ENCODE measurements at regions not wholly inside any gene's neighbourhood (a gene's known extent, or its start where the extent isn't known, plus 50 kb on each side); places are given as distances from the start of the nearest gene placed in this dataset.
"Not testable (repeated sequence)": the region's sequence is repeated elsewhere in the genome, so short reads cannot be mapped to it uniquely, and the experiment has no call there.

DNA sequence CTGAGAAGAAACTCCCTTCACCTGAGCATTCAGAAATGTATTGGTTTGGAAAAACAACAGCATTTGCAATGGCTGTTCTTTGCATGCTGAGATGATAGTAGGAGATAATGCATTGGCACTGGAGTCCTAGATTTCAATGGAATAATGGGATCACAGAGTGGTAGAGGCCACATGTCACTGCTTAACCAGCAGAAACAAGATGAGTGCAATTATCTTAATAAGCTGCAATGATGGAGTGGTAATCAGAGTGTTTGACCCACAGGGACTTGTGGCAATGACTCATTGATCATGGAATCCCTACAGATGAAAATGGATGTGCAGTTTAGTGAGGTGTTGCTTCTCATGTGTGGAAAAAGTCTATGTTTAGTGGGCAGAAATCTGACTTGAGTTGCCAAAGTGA, 218.8 kb upstream of the ZEB2 start:
- DNase-seq, result no peak
- Histone ChIP-seq H3K4me1 (no peaks in the 10 kb centered on the region), H3K4me3 (no peak overlapping the region), H3K9me3 (peaks cover 0 to 2% (median 0%) of the 10 kb centered on the region in 4 donors), H3K27me3 (no peaks in the 10 kb centered on the region), H3K27ac (no peak overlapping the region), H3K36me3 (no peaks in the 10 kb centered on the region)
- TF ChIP-seq POLR2A (IDR thresholded peaks at IDR 0.05), result no peak
- TF ChIP-seq, protein P1, sequence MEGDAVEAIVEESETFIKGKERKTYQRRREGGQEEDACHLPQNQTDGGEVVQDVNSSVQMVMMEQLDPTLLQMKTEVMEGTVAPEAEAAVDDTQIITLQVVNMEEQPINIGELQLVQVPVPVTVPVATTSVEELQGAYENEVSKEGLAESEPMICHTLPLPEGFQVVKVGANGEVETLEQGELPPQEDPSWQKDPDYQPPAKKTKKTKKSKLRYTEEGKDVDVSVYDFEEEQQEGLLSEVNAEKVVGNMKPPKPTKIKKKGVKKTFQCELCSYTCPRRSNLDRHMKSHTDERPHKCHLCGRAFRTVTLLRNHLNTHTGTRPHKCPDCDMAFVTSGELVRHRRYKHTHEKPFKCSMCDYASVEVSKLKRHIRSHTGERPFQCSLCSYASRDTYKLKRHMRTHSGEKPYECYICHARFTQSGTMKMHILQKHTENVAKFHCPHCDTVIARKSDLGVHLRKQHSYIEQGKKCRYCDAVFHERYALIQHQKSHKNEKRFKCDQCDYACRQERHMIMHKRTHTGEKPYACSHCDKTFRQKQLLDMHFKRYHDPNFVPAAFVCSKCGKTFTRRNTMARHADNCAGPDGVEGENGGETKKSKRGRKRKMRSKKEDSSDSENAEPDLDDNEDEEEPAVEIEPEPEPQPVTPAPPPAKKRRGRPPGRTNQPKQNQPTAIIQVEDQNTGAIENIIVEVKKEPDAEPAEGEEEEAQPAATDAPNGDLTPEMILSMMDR (IDR thresholded peaks at IDR 0.05), result no peak
- no peak for TF ChIP-seq POLR2AphosphoS5 (IDR thresholded peaks at IDR 0.05)
- no peak for TF ChIP-seq EP300 (IDR thresholded peaks at IDR 0.05)
- intact Hi-C loops (cut with DNase I), result no loop called here

DNA sequence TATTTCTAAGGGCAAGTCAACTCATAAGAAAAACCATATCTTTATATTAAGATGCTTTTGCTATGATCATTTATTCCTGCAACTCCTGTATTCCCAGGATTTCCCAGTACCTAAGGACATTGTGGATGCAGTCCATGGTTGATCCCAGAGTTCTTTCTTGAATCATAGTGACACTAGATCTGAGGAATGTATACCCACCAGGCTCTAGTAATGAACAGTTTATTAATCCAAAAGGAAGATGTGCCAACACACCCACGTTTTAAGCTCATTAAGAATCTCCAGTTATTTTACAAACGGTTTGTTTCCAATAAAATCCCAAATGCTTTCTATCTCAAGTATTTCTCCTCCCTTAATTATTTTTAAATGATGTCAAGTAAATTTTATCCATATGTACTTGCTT, 210.8 kb upstream of the ZEB2 start:
- intact Hi-C loops (cut with DNase I), result no loop called here
- TF ChIP-seq EP300 (IDR thresholded peaks at IDR 0.05), result no peak
- TF ChIP-seq, protein P1 (IDR thresholded peaks at IDR 0.05), result no peak
- no peak for TF ChIP-seq POLR2A (IDR thresholded peaks at IDR 0.05)
- TF ChIP-seq POLR2AphosphoS5 (IDR thresholded peaks at IDR 0.05), result no peak
- WGBS, 2 donors, result 38 to 70% methylated on average over 2 of the region's 2 CpGs
- no peak for DNase-seq
- Histone ChIP-seq H3K27ac (no peak overlapping the region), H3K9me3 (peaks cover 0 to 2% (median 0%) of the 10 kb centered on the region in 4 donors), H3K4me1 (no peaks in the 10 kb centered on the region), H3K36me3 (no peaks in the 10 kb centered on the region), H3K27me3 (no peaks in the 10 kb centered on the region), H3K4me3 (no peak overlapping the region)

DNA sequence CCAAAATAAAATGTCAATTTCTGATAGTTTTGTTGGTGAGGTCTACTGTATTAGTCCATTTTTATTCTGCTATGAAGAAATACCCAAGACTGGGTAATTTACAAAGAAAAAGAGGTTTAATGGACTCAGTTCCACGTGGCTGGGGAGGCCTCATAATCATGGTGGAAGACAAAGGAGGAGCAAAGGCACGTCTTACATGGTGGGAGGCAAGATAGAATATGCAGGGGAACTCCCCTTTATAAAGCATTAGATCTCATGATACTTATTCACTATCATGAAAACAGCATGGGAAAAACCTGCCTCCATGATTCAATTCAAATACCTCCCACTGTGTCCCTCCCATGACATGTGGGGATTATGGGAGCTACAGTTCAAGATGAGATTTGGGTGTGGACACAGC, 204.5 kb upstream of the ZEB2 start:
- H3K27ac ChIP-seq; H3K36me3 ChIP-seq; H3K4me1 ChIP-seq; intact Hi-C loops (cut with DNase I); H3K4me3 ChIP-seq; H3K27me3 ChIP-seq; H3K9me3 ChIP-seq; DNase-seq: not testable (repeated sequence)
- WGBS, 2 donors, result 49 to 83% methylated on average over 2 of the region's 2 CpGs

DNA sequence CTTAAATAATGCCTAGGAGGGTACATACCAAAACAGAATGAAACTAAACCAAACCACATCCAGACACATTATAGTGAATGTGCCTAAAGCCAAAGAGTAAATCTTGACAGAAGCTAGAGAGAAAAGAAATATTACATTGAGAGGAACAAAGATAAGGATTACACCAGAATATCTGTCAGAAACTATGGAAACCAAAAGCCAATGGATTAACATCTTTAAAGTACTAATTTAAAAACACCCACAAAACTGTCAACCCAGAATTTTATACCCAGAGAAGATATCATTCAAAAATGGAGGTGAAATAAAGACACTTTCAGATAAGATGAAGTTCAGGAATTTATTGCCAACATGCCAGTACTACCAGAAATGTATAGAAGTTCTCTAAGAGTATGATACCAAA, 198.5 kb upstream of the ZEB2 start:
- intact Hi-C loops (cut with DNase I), result no loop called here
- H3K4me3 ChIP-seq, result no peak overlapping the region
- peaks cover 0 to 7% (median 0%) of the 10 kb centered on the region in 4 donors for H3K9me3 ChIP-seq
- no peaks in the 10 kb centered on the region for H3K36me3 ChIP-seq
- H3K27ac ChIP-seq, result no peak overlapping the region
- DNase-seq, result no peak
- no peak for TF ChIP-seq POLR2A (IDR thresholded peaks at IDR 0.05)
- no peaks in the 10 kb centered on the region for H3K27me3 ChIP-seq
- peaks cover 0 to 8% (median 0%) of the 10 kb centered on the region in 4 donors for H3K4me1 ChIP-seq

DNA sequence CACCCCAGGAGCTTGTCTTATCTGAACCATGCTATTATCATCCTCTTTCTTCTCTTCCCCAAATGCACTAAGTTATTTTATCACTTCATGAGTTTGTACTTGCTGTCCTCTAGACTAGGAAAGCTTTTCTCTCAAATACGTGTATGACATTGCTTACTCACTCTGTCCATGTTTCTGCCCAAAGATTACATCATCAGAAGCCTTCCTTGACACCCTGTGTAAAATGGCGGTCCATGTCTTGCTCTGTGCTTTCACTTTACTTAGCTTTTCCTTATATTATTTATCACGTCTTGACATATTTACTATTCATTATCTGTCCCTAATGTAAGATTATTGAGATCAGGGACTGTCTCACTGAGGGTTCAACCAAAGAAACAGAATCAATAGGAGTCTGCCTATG, 196.1 kb upstream of the ZEB2 start:
- Histone ChIP-seq H3K36me3 (no peaks in the 10 kb centered on the region), H3K4me1 (peaks cover 0 to 22% (median 12%) of the 10 kb centered on the region in 4 donors), H3K27me3 (no peaks in the 10 kb centered on the region), H3K9me3 (peaks cover 0 to 7% (median 0%) of the 10 kb centered on the region in 4 donors), H3K4me3 (no peak overlapping the region), H3K27ac (no peak overlapping the region)
- intact Hi-C loops (cut with DNase I), result no loop called here
- no peak for DNase-seq
- 83 to 92% methylated on average over 3 of the region's 3 CpGs for WGBS, 2 donors
- TF ChIP-seq POLR2AphosphoS5 (IDR thresholded peaks at IDR 0.05), result no peak
- no peak for TF ChIP-seq EP300 (IDR thresholded peaks at IDR 0.05)
- no peak for TF ChIP-seq POLR2A (IDR thresholded peaks at IDR 0.05)
- TF ChIP-seq, protein P1 (IDR thresholded peaks at IDR 0.05), result no peak

DNA sequence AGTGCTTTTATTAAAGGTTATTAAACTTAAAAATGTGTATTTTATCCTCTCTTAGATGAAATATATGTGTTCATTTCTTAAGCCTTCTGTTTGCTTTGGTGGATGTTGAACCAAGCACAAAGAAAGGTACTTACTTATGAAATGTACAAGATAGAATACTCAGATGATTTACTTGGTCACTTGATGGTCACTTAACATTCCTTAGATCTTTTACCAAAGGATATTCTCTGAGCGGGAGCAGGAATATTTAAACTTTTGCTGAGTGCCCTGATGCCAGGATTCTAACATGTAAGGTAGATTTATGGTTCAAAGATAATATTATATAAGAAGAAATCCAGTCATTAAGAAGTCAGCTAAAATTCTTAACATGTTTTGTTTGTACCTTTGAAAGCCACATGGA, 193.5 kb upstream of the ZEB2 start:
- H3K27ac ChIP-seq, result no peak overlapping the region
- H3K4me1 ChIP-seq, result peaks cover 0 to 22% (median 12%) of the 10 kb centered on the region in 4 donors
- intact Hi-C loops (cut with DNase I), result no loop called here
- no peaks in the 10 kb centered on the region for H3K36me3 ChIP-seq
- DNase-seq, result no peak
- peaks cover 0 to 2% (median 0%) of the 10 kb centered on the region in 4 donors for H3K9me3 ChIP-seq
- WGBS, 2 donors, result 82 to 86% methylated on average over 1 of the region's 1 CpG
- H3K27me3 ChIP-seq, result no peaks in the 10 kb centered on the region
- no peak overlapping the region for H3K4me3 ChIP-seq
- no peak for TF ChIP-seq POLR2A (IDR thresholded peaks at IDR 0.05)
- TF ChIP-seq EP300 (IDR thresholded peaks at IDR 0.05), result no peak
- TF ChIP-seq, protein P1 (IDR thresholded peaks at IDR 0.05), result no peak

All from sigmoid colon (tissue), 6 donors.